Colon (tissue), 2 donors: ENCODE measurements at regions not wholly inside any gene's neighbourhood (a gene's known extent, or its start where the extent isn't known, plus 50 kb on each side); places are given as distances from the start of the nearest gene placed in this dataset.

Source experiments
- FAIRE-seq: peaks from 2 replicates; lab custom pipeline; 2012; peaks lifted over from hg19 to GRCh38; lab: Jason Lieb, UNC
- donor health status: control.
- donor health status: control.

DNA sequence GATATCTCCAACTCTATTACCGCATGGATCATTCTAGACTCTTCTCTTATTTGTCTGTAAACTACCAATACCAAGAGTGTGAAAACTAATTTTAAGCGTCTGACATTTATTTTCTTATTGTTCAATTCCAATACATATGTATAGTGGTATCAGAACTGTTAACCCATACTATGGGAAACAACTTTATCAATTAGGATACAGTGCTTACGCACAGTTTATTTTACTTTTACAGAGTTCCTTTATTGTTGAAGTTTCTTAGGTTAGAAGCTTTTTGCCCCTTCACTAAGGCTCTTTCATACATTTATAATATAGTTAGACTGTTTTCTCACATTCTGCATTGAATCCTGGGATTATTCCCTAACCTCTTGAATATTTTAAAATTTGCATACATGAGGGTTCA, 198.8 kb upstream of the RGPD4 start:
- FAIRE-seq: no peak

DNA sequence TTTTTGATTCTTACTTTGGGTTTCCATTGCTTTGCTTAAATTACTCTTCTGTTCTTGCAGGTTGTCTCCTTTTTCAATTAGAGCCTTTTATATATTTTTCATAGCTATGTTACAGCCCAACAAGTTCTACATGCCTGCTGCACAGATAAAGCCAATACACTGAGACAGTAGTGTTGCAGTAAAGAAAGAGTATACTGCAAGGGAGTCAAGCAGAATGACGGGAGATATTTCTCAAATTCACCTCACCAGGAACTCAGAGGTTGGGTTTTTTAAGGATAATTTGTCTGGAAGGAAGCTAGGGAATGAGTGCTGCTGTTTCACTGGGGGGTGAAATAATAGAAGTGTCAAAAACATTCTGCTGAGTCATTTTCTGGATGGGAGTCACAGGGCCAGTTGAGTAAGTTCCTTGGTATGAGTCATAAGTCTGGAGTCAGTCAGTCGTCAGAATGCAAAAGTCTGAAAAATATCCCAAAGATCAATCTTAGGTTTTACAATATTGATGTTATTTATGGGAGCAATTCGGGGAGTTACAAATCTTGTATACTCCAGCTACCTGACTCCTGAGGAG, 193.0 kb upstream of the RGPD4 start:
- no peak for FAIRE-seq

- FAIRE-seq: no peak
Observed at GRCh38 chr2:107634172-107634571, 192.5 kb upstream of the RGPD4 start.

- no peak for FAIRE-seq
Observed at GRCh38 chr2:107635883-107636282, 190.8 kb upstream of the RGPD4 start.

GRCh38 chr2:107645586-107645985, 181.1 kb upstream of the RGPD4 start:
- no peak for FAIRE-seq

- FAIRE-seq: no peak
Observed at GRCh38 chr2:107648781-107649404, 177.8 kb upstream of the RGPD4 start.

- no peak for FAIRE-seq
Observed at GRCh38 chr2:107657049-107657448, 169.6 kb upstream of the RGPD4 start.

GRCh38 chr2:107663632-107664031, 163.1 kb upstream of the RGPD4 start:
- no peak for FAIRE-seq

GRCh38 chr2:107669335-107669734, 157.4 kb upstream of the RGPD4 start:
- FAIRE-seq: no peak

DNA sequence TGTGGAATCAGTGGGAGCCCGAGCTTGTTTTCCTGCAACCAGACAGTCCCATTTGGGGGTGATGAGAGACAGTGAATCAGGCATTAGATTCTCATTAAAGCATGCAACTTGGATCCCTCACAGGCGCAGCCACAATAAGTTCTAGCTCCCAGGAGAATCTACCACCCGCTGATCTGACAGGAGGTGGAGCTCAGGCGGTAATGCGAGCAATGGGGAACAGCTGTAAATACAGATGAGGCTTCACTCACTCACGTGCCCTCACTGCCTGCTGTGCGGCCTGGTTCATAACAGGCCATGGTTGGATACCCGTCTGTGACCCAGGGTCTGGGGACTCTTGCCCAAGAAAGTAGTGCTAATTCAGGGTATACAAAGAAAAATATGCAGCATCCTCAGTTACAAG, 144.8 kb upstream of the RGPD4 start:
- FAIRE-seq: no peak

- no peak for FAIRE-seq
Observed at GRCh38 chr2:107684421-107684820, 142.3 kb upstream of the RGPD4 start.

DNA sequence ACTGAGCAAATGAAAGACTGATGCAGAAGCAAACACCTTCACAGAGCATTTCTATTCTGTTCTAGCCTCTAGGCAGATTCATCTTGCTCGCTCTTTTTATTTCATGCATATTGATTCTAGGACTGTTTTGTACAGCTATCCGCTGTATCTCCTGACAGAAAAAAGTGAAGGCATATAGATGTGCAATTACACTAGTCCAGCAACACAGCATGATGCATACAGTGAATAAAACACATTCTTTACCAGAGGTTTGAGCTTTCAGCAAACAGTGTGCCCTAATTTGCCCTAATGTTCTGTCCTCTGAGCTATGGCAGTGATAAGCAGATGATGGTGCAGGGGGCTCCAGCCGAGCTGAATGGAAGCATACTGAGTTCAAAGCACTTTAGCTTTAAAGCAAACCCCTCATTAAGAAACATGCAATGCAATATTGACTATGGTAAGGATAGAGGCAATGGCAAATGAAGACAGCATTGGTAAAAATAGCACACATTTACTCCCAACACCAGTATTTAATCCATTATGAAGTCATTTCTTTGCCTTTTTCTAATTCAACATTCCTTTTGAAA, 141.2 kb upstream of the RGPD4 start:
- no peak for FAIRE-seq

- FAIRE-seq: no peak
Observed at GRCh38 chr2:107687073-107687472, 139.6 kb upstream of the RGPD4 start.

DNA sequence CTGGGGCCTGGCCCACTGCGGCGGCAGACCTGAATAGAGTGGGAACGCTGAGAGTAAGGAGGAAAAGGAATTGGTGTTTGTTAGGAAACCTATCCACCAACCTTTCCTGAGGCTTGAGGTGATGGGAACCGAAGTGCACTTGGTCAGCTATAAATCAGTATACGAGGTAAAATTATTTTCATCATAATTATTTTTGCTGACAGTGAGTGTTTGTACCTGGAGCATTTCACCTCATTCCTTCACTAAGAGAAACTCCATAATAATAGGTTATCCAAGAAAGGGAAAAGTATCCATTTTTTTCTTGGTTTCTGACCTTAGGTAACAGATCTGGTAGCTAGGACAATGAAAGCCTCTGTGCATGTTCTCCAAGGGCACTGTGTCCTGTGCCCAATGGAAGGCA, 138.6 kb upstream of the RGPD4 start:
- FAIRE-seq: no peak

DNA sequence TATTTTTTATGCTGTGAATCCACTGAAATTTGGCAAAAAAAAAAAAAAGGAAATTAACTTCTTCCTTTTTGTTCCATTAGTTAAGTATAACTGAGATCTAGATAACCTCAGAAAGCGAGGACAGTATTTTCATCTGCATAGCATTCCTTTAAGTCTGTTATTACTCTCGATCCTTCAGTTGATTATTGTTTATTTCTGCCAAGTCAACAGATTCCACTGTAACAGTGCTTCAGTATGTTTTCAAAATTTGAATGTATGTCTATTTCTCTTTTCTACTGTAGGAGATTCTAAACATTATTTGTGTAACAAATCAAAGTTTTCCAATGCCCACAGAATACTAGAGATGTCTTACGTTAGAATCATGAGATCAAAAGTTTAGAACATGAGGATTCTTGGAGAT, 133.1 kb upstream of the RGPD4 start:
- no peak for FAIRE-seq

- FAIRE-seq: no peak
Observed at GRCh38 chr2:107694667-107695066, 132.0 kb upstream of the RGPD4 start.

GRCh38 chr2:107697385-107697784, 129.3 kb upstream of the RGPD4 start:
- FAIRE-seq: no peak

DNA sequence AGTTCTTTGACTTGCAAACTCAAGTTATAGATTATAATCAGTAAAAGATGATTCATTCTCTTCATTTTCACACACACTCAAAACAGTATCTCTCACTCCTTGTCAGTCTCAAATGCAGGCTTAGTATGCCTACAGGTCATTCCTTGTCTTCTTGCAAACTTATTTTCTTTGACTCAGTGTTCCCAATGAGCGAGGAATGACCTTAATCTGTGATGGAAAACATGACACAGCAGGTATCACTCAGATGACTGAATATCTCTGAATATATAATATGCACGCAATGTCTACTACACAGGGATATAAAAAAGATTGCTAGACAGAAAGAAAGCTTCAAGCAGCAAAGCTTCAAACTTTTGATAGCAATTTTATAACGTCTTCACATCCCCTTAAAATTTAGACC, 127.8 kb upstream of the RGPD4 start:
- no peak for FAIRE-seq

DNA sequence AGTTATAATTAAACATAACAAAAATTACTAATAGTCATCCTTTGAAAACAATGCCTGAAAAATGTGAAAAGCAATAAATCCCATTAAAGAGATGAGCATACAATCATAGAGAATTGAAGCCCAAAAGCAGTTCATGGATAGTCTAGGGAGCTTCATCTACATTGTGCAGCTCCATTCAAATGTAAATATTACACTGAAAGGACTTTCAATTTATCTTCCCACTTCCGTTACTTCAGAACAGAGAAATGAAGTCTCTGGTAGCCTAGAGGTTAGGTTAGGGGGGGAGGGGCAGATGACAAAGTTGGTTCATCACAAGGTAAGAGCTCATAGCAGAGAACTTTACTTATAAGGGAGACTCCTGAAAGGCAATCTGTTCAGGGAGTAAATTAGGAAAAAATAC, 126.6 kb upstream of the RGPD4 start:
- FAIRE-seq: no peak

DNA sequence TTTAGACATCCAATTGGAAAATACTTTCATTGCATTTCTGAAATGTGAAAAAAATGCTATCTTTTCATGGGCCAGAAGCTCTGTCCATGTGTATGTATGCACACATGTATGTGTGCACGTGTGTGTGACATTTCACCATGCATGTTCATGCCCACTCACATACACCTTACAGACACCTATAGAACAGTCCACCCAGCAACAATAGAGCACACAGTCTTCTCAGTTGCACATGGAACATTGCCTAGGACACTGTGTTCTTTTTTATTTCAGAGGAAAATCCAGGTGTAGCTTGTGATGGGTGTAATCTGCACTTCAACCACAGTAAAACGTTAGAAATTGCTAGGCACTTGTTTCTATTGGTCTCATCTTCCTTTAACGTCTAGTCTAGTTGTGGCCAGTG, 114.8 kb upstream of the RGPD4 start:
- no peak for FAIRE-seq

GRCh38 chr2:107712857-107713256, 113.8 kb upstream of the RGPD4 start:
- FAIRE-seq: no peak

DNA sequence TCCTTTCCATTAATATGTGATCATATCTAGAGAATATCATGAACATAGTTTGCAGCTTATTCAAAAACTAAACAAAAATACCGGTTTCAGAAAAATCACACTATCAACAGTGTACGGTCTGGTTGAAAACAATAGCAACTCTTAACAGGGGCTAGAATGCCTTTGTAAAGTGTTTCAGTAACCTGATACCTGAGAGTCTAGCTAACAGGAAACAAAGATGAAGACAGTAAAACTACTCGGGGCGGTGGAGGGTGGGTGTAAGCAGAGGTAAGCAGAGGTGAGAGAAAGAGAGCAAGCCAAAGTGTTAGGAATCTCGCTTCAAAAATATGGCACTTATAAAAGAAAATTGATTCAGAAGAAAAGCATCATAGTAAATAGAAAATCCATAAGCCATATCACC, 109.0 kb upstream of the RGPD4 start:
- no peak for FAIRE-seq

DNA sequence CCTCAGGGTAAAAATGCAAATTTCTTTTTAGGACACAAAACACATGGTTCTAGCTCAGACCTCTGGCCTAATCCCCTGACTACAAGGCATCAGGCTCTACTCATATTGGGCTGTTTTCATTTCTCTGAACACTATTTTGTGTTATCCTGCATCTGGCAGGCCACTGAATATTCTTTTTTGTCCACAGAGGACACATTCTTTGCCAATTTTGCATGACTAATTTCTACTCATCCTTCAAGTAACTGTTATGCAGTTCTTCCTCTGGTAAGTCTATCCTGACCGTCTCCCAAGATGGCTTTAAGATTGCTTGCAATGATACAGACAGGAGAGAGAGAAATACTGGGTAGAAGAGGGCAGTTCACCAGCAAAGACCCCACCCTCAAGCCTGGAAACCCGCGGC, 107.6 kb upstream of the RGPD4 start:
- no peak for FAIRE-seq

DNA sequence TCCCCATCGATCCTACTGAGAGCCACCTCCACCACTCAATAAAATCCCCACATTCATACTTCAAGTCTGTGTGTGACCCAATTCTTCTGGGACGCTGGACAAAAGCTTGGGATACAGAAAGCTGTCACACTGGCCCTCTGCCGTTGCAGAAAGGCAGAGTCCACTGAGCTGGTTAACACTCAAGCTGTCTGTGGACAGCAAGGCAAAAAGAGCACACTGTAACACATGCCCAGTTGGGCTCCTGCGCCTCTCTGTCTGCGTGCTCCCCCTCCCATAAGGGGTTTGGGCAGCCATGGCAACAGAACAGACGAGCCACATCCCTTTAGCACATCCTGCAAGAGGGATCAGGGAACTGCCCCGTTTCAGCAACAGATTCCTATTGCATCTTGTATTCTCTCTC, 106.9 kb upstream of the RGPD4 start:
- FAIRE-seq: no peak
